ENCODE measurements at regions not wholly inside any gene's neighbourhood (a gene's known extent, or its start where the extent isn't known, plus 50 kb on each side); places are given as distances from the start of the nearest gene placed in this dataset.

- Histone ChIP-seq H3K27me3 (ENCODE audit: control insufficient read depth, insufficient read depth, low read length) (no peaks in the 10 kb centered on the region), H3K4me3 (replicated peaks in 1 of 4; ENCODE audit: control extremely low read depth in 1 of 4, insufficient read depth in 1 of 4, low read depth in 3 of 4, low read length in 4 of 4) (no peak overlapping the region), H3K4me1 (ENCODE audit: control insufficient read depth, extremely low read depth, insufficient read depth, low read length) (no peaks in the 10 kb centered on the region), H3K27ac (ENCODE audit: insufficient read depth, low read length) (no peak overlapping the region), H3K4me2 (ENCODE audit: extremely low read depth, insufficient read depth, low read length) (no peak overlapping the region), H3K9me3 (ENCODE audit: control insufficient read depth, insufficient read depth, low read depth, low read length) (no peaks in the 10 kb centered on the region), H2AFZ (ENCODE audit: low read length) (no peak overlapping the region), H3K36me3 (ENCODE audit: control insufficient read depth, insufficient read depth, low read length) (no peaks in the 10 kb centered on the region), H3K9ac (ENCODE audit: insufficient read depth, low read length) (no peak overlapping the region), H3K79me2 (ENCODE audit: control insufficient read depth, insufficient read depth, low read length) (no peaks in the 10 kb centered on the region), H4K20me1 (ENCODE audit: control insufficient read depth, extremely low read depth, insufficient read depth, low read length) (no peaks in the 10 kb centered on the region)
- TF ChIP-seq CTCF (conservative IDR thresholded peaks at IDR 0.05 in 1 of 2, IDR thresholded peaks at IDR 0.05 in 1 of 2; ENCODE audit: low read depth in 1 of 2, low read length in 2 of 2) (peak; percentile 57 to 87), EZH2 (IDR thresholded peaks at IDR 0.05; ENCODE audit: low read length, missing control alignments) (no peak)
- DNase-seq (ENCODE audit: low read depth in 2 of 2): peak in 1 of 2 donors; percentile 43
Measured at GRCh38 chr7:16098585-16099179, 322.7 kb downstream of the CRPPA start.

- Histone ChIP-seq H3K4me3 (replicated peaks in 1 of 4; ENCODE audit: control extremely low read depth in 1 of 4, insufficient read depth in 1 of 4, low read depth in 3 of 4, low read length in 4 of 4) (no peak overlapping the region), H3K79me2 (ENCODE audit: control insufficient read depth, insufficient read depth, low read length) (no peaks in the 10 kb centered on the region), H3K27me3 (ENCODE audit: control insufficient read depth, insufficient read depth, low read length) (no peaks in the 10 kb centered on the region), H2AFZ (ENCODE audit: low read length) (no peak overlapping the region), H3K36me3 (ENCODE audit: control insufficient read depth, insufficient read depth, low read length) (no peaks in the 10 kb centered on the region), H3K9ac (ENCODE audit: insufficient read depth, low read length) (no peak overlapping the region), H3K4me1 (ENCODE audit: control insufficient read depth, extremely low read depth, insufficient read depth, low read length) (no peaks in the 10 kb centered on the region), H4K20me1 (ENCODE audit: control insufficient read depth, extremely low read depth, insufficient read depth, low read length) (no peaks in the 10 kb centered on the region), H3K27ac (ENCODE audit: insufficient read depth, low read length) (no peak overlapping the region), H3K4me2 (ENCODE audit: extremely low read depth, insufficient read depth, low read length) (no peak overlapping the region), H3K9me3 (ENCODE audit: control insufficient read depth, insufficient read depth, low read depth, low read length) (no peaks in the 10 kb centered on the region)
- peak in 1 of 2 donors; percentile 14 for DNase-seq (ENCODE audit: low read depth in 2 of 2)
- TF ChIP-seq CTCF (conservative IDR thresholded peaks at IDR 0.05 in 1 of 2, IDR thresholded peaks at IDR 0.05 in 1 of 2; ENCODE audit: low read depth in 1 of 2, low read length in 2 of 2) (no peak), EZH2 (IDR thresholded peaks at IDR 0.05; ENCODE audit: low read length, missing control alignments) (no peak)
Measured at GRCh38 chr7:16098058-16098457, 323.3 kb downstream of the CRPPA start.

GRCh38 chr7:16095171-16095950, 326.0 kb downstream of the CRPPA start:
- Histone ChIP-seq H3K36me3 (ENCODE audit: control insufficient read depth, insufficient read depth, low read length) (no peaks in the 10 kb centered on the region), H3K4me3 (replicated peaks in 1 of 4; ENCODE audit: control extremely low read depth in 1 of 4, insufficient read depth in 1 of 4, low read depth in 3 of 4, low read length in 4 of 4) (no peak overlapping the region), H2AFZ (ENCODE audit: low read length) (no peak overlapping the region), H3K79me2 (ENCODE audit: control insufficient read depth, insufficient read depth, low read length) (no peaks in the 10 kb centered on the region), H3K4me1 (ENCODE audit: control insufficient read depth, extremely low read depth, insufficient read depth, low read length) (no peaks in the 10 kb centered on the region), H4K20me1 (ENCODE audit: control insufficient read depth, extremely low read depth, insufficient read depth, low read length) (no peaks in the 10 kb centered on the region), H3K27ac (ENCODE audit: insufficient read depth, low read length) (no peak overlapping the region), H3K27me3 (ENCODE audit: control insufficient read depth, insufficient read depth, low read length) (no peaks in the 10 kb centered on the region), H3K9me3 (ENCODE audit: control insufficient read depth, insufficient read depth, low read depth, low read length) (no peaks in the 10 kb centered on the region), H3K9ac (ENCODE audit: insufficient read depth, low read length) (no peak overlapping the region), H3K4me2 (ENCODE audit: extremely low read depth, insufficient read depth, low read length) (no peak overlapping the region)
- no peak for DNase-seq (ENCODE audit: low read depth in 2 of 2)
- TF ChIP-seq EZH2 (IDR thresholded peaks at IDR 0.05; ENCODE audit: low read length, missing control alignments) (no peak), CTCF (conservative IDR thresholded peaks at IDR 0.05 in 1 of 2, IDR thresholded peaks at IDR 0.05 in 1 of 2; ENCODE audit: low read depth in 1 of 2, low read length in 2 of 2) (no peak)
